ENCODE measurements at regions not wholly inside any gene's neighbourhood (a gene's known extent, or its start where the extent isn't known, plus 50 kb on each side); places are given as distances from the start of the nearest gene placed in this dataset.

- FAIRE-seq, result no peak
Measured at GRCh38 chr3:23028294-23028693, 174.8 kb upstream of the UBE2E2 start.

- no peak for FAIRE-seq
Measured at GRCh38 chr3:23029001-23029400, 174.1 kb upstream of the UBE2E2 start.

GRCh38 chr3:23035927-23036640 is 167.0 kb upstream of the UBE2E2 start:
- FAIRE-seq, result no peak

GRCh38 chr3:23036728-23037127 is 166.4 kb upstream of the UBE2E2 start:
- no peak for FAIRE-seq

- FAIRE-seq, result no peak
Measured at GRCh38 chr3:23038471-23038870, 164.7 kb upstream of the UBE2E2 start.

GRCh38 chr3:23041918-23042696 is 161.0 kb upstream of the UBE2E2 start:
- no peak for FAIRE-seq

GRCh38 chr3:23044463-23044862 is 158.7 kb upstream of the UBE2E2 start:
- FAIRE-seq, result no peak

- no peak for FAIRE-seq
Measured at GRCh38 chr3:23046536-23046935, 156.6 kb upstream of the UBE2E2 start.

GRCh38 chr3:23051240-23052140 is 151.6 kb upstream of the UBE2E2 start:
- FAIRE-seq, result no peak

GRCh38 chr3:23052208-23052607 is 150.9 kb upstream of the UBE2E2 start:
- no peak for FAIRE-seq

GRCh38 chr3:23052620-23053019 is 150.5 kb upstream of the UBE2E2 start:
- FAIRE-seq, result no peak

GRCh38 chr3:23055733-23056376 is 147.3 kb upstream of the UBE2E2 start:
- FAIRE-seq, result no peak

- no peak for FAIRE-seq
Measured at GRCh38 chr3:23062582-23062981, 140.5 kb upstream of the UBE2E2 start.

- no peak for FAIRE-seq
Measured at GRCh38 chr3:23062982-23063381, 140.1 kb upstream of the UBE2E2 start.

- FAIRE-seq, result no peak
Measured at GRCh38 chr3:23067116-23067515, 136.0 kb upstream of the UBE2E2 start.

GRCh38 chr3:23068016-23068728 is 135.0 kb upstream of the UBE2E2 start:
- FAIRE-seq, result no peak

GRCh38 chr3:23071296-23071695 is 131.8 kb upstream of the UBE2E2 start:
- no peak for FAIRE-seq

- no peak for FAIRE-seq
Measured at GRCh38 chr3:23071758-23072157, 131.4 kb upstream of the UBE2E2 start.

- FAIRE-seq, result no peak
Measured at GRCh38 chr3:23072693-23073092, 130.4 kb upstream of the UBE2E2 start.

GRCh38 chr3:23073724-23074305 is 129.3 kb upstream of the UBE2E2 start:
- no peak for FAIRE-seq

GRCh38 chr3:23075496-23075895 is 127.6 kb upstream of the UBE2E2 start:
- no peak for FAIRE-seq

GRCh38 chr3:23076437-23076836 is 126.7 kb upstream of the UBE2E2 start:
- no peak for FAIRE-seq
